RPMI7951 (cell line): ENCODE measurements at regions not wholly inside any gene's neighbourhood (a gene's known extent, or its start where the extent isn't known, plus 50 kb on each side); places are given as distances from the start of the nearest gene placed in this dataset.

ENCODE experiments used
- DNase-seq: peaks from one replicate; pipeline ENCODE4 v3.0.0-alpha.2; 2012; ENCODE audit warnings: low read depth

GRCh38 chr1:70890408-70890807 is 157.2 kb downstream of the PTGER3 start:
- DNase-seq = no peak

GRCh38 chr1:70891051-70891843 is 156.4 kb downstream of the PTGER3 start:
- DNase-seq = no peak

- no peak for DNase-seq
Observed at GRCh38 chr1:70892140-70892539, 155.5 kb downstream of the PTGER3 start.

- DNase-seq = no peak
Observed at GRCh38 chr1:70892930-70893329, 154.7 kb downstream of the PTGER3 start.

- DNase-seq = no peak
Observed at GRCh38 chr1:70893381-70893780, 154.2 kb downstream of the PTGER3 start.

GRCh38 chr1:70895531-70895930 is 152.1 kb downstream of the PTGER3 start:
- DNase-seq = no peak

GRCh38 chr1:70896224-70896623 is 151.4 kb downstream of the PTGER3 start:
- no peak for DNase-seq

GRCh38 chr1:70897273-70897672 is 150.3 kb downstream of the PTGER3 start:
- DNase-seq = no peak

- DNase-seq = no peak
Observed at GRCh38 chr1:70899735-70900134, 147.9 kb downstream of the PTGER3 start.

GRCh38 chr1:70902211-70902610 is 145.4 kb downstream of the PTGER3 start:
- no peak for DNase-seq

- no peak for DNase-seq
Observed at GRCh38 chr1:70906800-70907199, 140.8 kb downstream of the PTGER3 start.

GRCh38 chr1:70907563-70908310 is 139.9 kb downstream of the PTGER3 start:
- no peak for DNase-seq

GRCh38 chr1:70909262-70909822 is 138.3 kb downstream of the PTGER3 start:
- no peak for DNase-seq

- DNase-seq = no peak
Observed at GRCh38 chr1:70910013-70910412, 137.6 kb downstream of the PTGER3 start.

GRCh38 chr1:70911861-70912260 is 135.8 kb downstream of the PTGER3 start:
- DNase-seq = no peak

- DNase-seq = no peak
Observed at GRCh38 chr1:70914224-70914623, 133.4 kb downstream of the PTGER3 start.

- no peak for DNase-seq
Observed at GRCh38 chr1:70915258-70916033, 132.2 kb downstream of the PTGER3 start.

- DNase-seq = no peak
Observed at GRCh38 chr1:70916034-70916427, 131.6 kb downstream of the PTGER3 start.

- no peak for DNase-seq
Observed at GRCh38 chr1:70919706-70920323, 127.8 kb downstream of the PTGER3 start.
